Esophagus mucosa (tissue), 1 donor: ENCODE measurements at regions not wholly inside any gene's neighbourhood (a gene's known extent, or its start where the extent isn't known, plus 50 kb on each side); places are given as distances from the start of the nearest gene placed in this dataset.
"Not testable (repeated sequence)": the region's sequence is repeated elsewhere in the genome, so short reads cannot be mapped to it uniquely, and the experiment has no call there.

Experiments
- ATAC-seq: fragments of 200-7000 bp; cut with Tn5 transposase; one replicate; pipeline ENCODE4 v1.9.1; 2020
- donor health status: DM: yes; HTN: yes; CAD: no.

DNA sequence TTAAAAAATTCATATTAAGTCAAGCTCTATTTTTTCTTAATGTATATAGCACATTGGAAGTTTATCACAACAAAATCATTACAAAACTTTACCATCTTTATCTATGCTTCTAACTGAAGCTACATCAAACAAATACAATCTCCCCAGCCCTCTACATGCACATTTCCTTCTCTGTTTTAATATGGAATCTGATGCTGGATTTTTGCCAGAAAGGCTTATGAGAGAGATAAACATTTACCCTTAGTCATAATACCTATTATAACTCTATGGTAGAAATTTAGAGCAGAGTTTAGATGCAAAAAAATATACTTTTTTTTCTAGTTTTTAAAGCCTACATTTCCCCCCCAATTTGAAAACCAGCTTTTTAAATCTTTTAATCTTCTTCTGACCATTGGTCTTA lies 1198.6 kb downstream of the GATA3 start:
- ATAC-seq, result no peak

DNA sequence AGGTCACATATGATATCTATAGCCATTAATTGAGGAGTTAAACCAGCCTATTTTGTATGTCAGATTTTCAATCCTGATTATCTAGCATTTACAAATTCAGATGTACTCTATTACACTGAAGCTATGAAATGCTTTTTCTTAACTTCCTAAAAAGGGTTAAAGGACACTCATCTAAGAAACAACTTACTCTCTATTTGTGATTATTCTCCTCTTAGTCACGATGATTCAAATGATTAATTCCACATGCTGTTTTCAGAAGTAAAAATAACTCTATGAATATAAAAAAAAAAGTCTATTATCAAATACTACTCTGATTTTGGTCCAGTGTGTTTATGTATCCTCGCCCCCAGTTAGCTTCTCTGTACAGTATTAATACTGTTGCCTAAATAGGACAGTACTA lies 1199.9 kb downstream of the GATA3 start:
- no peak for ATAC-seq

DNA sequence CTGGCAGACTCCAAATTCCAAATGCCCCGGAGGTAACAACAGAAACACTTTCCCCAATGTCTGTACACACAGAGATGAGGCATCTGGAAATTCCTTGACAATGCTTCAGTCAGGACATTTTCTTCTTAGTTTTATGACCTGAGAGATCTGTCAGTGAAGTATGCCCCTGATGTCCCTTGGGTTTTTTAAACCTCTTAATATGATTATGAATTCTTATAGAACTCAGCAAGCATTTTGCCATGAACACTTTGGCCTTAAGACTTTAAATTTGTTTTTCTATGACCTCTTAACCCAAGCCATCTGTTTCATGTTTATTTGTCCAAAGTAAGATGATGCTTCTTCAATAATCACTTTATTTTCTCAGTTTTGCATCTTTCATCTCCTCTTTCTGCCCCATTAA lies 1206.2 kb downstream of the GATA3 start:
- no peak for ATAC-seq

- ATAC-seq, result no peak
Measured at GRCh38 chr10:9262770-9263169, 1208.3 kb downstream of the GATA3 start.

DNA sequence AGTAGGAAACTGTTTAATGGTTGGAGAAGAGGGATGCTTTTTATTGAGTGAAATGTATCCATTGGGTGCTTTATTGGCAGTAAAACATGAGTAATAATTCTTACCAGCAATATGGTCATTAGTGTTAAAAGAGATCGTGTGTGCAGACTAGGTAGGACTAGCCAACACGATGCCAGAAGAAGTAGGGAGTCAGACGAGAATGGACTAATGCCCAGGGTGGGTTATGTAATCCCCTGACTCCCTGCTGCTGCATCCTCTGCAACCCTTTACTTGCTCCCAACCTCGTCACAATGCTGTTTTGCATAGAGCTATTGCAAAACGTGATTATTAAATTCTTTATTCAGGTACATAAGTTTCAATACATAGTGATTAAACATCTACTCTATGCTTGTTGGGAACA lies 1213.7 kb downstream of the GATA3 start:
- no peak for ATAC-seq

DNA sequence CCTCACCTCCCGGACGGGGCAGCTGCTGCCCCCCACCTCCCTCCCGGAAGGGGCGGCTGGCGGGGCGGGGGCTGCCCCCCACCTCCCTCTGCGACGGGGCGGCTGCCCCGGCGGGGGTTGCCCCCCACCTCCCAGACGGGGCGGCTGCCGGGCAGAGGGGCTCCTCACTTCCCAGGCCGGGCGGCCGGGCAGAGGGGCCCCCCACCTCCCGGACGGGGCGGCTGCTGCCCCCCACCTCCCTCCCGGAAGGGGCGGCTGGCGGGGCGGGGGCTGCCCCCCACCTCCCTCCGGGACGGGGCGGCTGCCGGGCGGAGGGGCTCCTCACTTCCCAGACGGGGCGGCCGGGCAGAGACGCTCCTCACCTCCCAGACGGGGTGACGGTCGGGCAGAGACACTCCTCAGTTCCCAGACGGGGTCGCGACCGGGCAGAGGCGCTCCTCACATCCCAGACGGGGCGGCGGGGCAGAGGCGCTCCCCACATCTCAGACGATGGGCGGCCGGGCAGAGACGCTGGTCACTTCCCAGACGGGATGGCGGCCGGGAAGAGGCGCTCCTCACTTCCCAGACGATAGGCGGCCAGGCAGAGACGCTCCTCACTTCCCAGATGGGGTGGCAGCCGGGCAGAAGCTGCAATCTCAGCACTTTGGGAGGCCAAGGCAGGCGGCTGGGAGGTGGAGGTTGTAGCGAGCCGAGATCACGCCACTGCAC lies 1218.8 kb downstream of the GATA3 start:
- not testable (repeated sequence) for ATAC-seq

- ATAC-seq, result no peak
Measured at GRCh38 chr10:9274206-9274755, 1219.8 kb downstream of the GATA3 start.

- ATAC-seq, result no peak
Measured at GRCh38 chr10:9275861-9276260, 1221.4 kb downstream of the GATA3 start.

DNA sequence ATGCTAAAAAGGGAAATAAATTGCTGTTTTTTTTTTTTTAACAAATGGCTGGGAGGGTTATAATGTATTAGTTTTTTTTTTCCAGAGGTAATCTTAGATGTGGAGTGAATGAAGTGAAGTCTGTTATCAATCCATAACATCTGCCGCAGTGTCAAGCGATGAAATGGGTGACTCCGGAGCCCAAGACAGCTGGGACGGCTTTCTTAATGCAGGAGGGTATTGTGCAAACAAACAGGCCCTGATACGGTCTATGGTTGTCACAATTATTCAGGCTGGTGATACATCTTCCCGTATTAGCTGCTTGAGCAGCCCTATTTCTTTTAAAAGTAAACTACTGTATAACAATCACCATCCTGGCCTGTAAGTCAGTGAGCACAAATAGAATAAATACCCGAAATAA lies 1231.2 kb downstream of the GATA3 start:
- no peak for ATAC-seq

- no peak for ATAC-seq
Measured at GRCh38 chr10:9289811-9290210, 1235.3 kb downstream of the GATA3 start.

DNA sequence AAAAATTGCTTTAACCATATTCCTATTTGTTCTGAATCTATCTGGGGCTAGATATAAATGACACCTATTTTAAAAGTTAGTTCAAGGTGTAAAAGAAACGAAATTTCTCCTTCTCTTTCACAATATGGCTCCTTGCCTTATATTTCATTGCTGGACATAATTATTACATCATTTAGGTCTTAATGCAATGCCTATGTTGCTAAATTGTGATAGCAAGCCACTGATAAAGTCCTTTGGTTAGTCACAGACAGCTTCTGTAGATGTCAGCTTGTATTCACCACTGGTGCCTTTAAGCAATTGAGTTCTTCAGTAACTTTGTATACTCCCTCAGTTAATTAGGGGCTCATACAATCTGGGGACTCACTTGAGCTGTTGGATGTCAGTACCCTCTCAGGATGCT lies 1236.6 kb downstream of the GATA3 start:
- no peak for ATAC-seq

DNA sequence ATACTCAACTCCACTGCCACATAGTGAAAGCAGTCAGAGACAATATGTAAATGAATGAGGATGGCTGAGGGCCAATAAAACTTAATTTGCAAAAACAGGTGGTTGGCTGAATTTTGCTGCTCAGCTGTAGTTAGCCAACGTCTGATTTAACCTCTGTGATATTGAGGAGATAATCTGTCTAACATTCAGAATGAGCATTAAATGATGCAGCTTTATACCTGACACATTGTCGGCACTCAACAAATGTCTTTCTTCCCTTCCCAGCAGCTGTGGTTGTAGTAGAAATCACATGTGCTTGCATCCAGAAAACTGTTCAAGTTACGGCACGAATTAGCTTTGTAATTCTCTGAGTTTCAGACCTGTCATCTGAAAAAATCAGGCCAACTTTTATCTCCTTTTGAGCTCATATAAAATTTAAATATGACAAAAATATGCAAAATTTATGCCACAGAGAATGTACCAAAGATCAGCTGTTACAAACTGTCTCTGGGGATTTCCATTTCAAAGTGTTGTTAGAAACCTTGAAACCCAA lies 1239.7 kb downstream of the GATA3 start:
- ATAC-seq, result no peak

DNA sequence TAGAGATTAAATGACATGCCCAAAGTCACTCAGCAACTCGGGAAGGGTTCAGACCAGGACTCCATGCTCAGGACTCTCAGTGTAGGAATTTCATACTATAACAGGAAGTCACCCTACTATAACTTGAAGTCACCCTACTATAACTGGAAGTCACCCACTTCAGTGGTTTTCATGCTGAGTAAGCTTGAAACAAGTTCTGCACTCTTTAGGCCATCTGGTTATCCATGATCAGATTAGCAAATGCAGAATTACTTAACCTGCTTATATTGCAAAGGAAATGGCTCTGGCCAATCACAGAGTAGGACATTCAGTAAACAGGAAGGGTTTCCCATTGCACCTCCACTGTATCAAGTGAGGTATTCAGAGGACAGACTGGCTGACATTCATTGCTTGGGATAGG lies 1240.4 kb downstream of the GATA3 start:
- ATAC-seq, result no peak

DNA sequence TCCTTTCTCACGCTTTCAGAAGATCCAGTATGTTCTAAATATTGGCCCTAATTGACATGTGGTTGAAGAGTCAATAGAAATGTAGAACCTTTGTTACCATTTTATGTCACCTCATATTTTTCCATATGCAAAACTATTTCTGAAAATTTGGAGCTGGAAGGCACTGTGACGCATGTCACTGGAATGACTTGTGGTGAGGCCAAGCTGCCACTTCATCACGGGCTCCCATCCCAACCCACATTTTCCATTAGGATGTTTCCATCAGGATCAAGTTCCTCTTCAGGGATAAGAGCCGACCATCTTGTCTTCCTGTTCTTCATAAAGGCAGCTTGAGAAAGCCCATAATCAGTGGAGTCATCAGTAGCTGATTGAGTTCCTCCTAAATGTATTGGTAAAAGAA lies 1241.7 kb downstream of the GATA3 start:
- no peak for ATAC-seq

DNA sequence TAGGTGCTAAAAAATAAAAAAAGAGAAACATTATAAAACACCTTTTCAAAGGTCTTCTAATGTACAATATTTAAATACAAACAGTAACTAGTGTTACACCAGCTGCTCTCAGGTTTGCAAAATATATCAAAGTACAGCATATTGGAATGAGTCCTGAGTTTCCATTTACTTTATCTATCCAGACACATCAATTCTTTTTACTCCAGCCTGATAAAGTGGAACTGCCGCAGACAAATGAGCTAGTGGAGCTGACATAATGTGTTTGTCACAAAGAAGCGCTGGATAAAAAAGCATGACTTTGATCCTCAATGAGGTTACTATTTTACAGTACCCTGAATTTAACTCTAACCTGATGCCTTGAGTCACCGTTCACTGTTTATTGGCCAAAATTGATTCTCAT lies 1243.1 kb downstream of the GATA3 start:
- no peak for ATAC-seq

GRCh38 chr10:9299966-9300365 lies 1245.5 kb downstream of the GATA3 start:
- no peak for ATAC-seq

GRCh38 chr10:9301148-9301547 lies 1246.7 kb downstream of the GATA3 start:
- ATAC-seq, result no peak

- no peak for ATAC-seq
Measured at GRCh38 chr10:9301554-9301953, 1247.1 kb downstream of the GATA3 start.

DNA sequence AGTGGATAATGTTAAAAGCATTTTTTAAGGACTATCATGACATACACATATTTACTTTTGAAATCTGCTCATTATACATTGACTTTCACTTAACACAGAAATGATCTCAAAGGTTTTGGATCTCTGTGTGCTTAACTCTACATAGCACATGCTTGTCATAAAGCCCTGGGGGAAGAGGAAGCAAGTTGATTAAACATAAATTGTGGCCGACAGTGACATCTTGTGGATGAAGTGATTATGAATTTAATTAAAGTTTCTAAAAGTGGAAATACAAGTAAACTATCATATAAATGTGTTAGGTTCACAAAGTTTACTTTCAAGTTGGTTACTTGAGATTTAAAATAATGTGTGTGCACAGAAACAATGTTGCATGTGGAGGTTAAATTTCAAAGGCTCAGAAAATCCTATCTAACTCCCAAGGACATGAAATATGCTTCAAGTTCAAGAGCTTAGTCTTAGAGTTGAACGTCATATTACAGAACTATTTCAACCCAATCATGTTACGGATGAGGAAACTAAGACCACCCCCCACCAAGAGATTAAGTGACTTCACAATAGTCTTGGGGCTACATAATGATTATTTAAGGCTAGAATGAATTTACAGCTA lies 1247.8 kb downstream of the GATA3 start:
- peak; percentile 76 for ATAC-seq

GRCh38 chr10:9305018-9305655 lies 1250.6 kb downstream of the GATA3 start:
- no peak for ATAC-seq

- no peak for ATAC-seq
Measured at GRCh38 chr10:9311702-9312499, 1257.4 kb downstream of the GATA3 start.

- ATAC-seq, result no peak
Measured at GRCh38 chr10:9315292-9315691, 1260.8 kb downstream of the GATA3 start.

- peak; percentile 45 for ATAC-seq
Measured at GRCh38 chr10:9331583-9332008, 1277.1 kb downstream of the GATA3 start.
